MG63 (cell line): ENCODE measurements at regions not wholly inside any gene's neighbourhood (a gene's known extent, or its start where the extent isn't known, plus 50 kb on each side); places are given as distances from the start of the nearest gene placed in this dataset.

Source experiments
- DNase-seq: peaks from one replicate; pipeline ENCODE4 v3.0.0-alpha.2; 2020
- H3K27me3 ChIP-seq: fragments of 250-450 bp; sonication (Bioruptor Pico); 2 replicates; pipeline ENCODE4 v1.5.1; 2020; ENCODE audit warnings: mild to moderate bottlenecking, moderate library complexity
- H3K36me3 ChIP-seq: fragments of 250-450 bp; sonication (Bioruptor Pico); 2 replicates; pipeline ENCODE4 v1.5.1; 2020; ENCODE audit warnings: mild to moderate bottlenecking, moderate library complexity
- H3K4me3 ChIP-seq: fragments of 250-450 bp; sonication (Bioruptor Pico); 2 replicates; pipeline ENCODE4 v1.5.1; 2020; ENCODE audit warnings: mild to moderate bottlenecking, moderate library complexity
- H3K9me3 ChIP-seq: fragments of 250-450 bp; sonication (Bioruptor Pico); 2 replicates; pipeline ENCODE4 v1.5.1; 2020; ENCODE audit warnings: mild to moderate bottlenecking, moderate library complexity

- Histone ChIP-seq H3K4me3 (no peak overlapping the region), H3K27me3 (no peaks in the 10 kb centered on the region), H3K9me3 (no peaks in the 10 kb centered on the region), H3K36me3 (no peaks in the 10 kb centered on the region)
- DNase-seq, result no peak
Measured at GRCh38 chr1:193633991-193634390, 447.6 kb upstream of the B3GALT2 start.

GRCh38 chr1:193633093-193633492 lies 446.7 kb upstream of the B3GALT2 start:
- Histone ChIP-seq H3K4me3 (no peak overlapping the region), H3K36me3 (no peaks in the 10 kb centered on the region), H3K9me3 (no peaks in the 10 kb centered on the region), H3K27me3 (no peaks in the 10 kb centered on the region)
- no peak for DNase-seq

GRCh38 chr1:193631306-193631705 lies 444.9 kb upstream of the B3GALT2 start:
- no peak overlapping the region for H3K4me3 ChIP-seq
- no peaks in the 10 kb centered on the region for H3K36me3 ChIP-seq
- H3K9me3 ChIP-seq, result no peaks in the 10 kb centered on the region
- DNase-seq, result no peak
- H3K27me3 ChIP-seq, result no peaks in the 10 kb centered on the region

GRCh38 chr1:193629875-193630274 lies 443.5 kb upstream of the B3GALT2 start:
- H3K36me3 ChIP-seq, result no peaks in the 10 kb centered on the region
- DNase-seq, result no peak
- H3K9me3 ChIP-seq, result no peaks in the 10 kb centered on the region
- no peak overlapping the region for H3K4me3 ChIP-seq
- no peaks in the 10 kb centered on the region for H3K27me3 ChIP-seq

- Histone ChIP-seq H3K4me3 (no peak overlapping the region), H3K36me3 (no peaks in the 10 kb centered on the region), H3K27me3 (no peaks in the 10 kb centered on the region), H3K9me3 (no peaks in the 10 kb centered on the region)
- DNase-seq, result no peak
Measured at GRCh38 chr1:193626695-193627094, 440.3 kb upstream of the B3GALT2 start.

GRCh38 chr1:193625255-193625654 lies 438.8 kb upstream of the B3GALT2 start:
- no peaks in the 10 kb centered on the region for H3K9me3 ChIP-seq
- H3K27me3 ChIP-seq, result no peaks in the 10 kb centered on the region
- no peaks in the 10 kb centered on the region for H3K36me3 ChIP-seq
- no peak overlapping the region for H3K4me3 ChIP-seq
- DNase-seq, result no peak

- DNase-seq, result no peak
- H3K36me3 ChIP-seq, result no peaks in the 10 kb centered on the region
- no peaks in the 10 kb centered on the region for H3K9me3 ChIP-seq
- no peaks in the 10 kb centered on the region for H3K27me3 ChIP-seq
- H3K4me3 ChIP-seq, result no peak overlapping the region
Measured at GRCh38 chr1:193619911-193620310, 433.5 kb upstream of the B3GALT2 start.

GRCh38 chr1:193614817-193615216 lies 428.4 kb upstream of the B3GALT2 start:
- no peaks in the 10 kb centered on the region for H3K36me3 ChIP-seq
- no peak for DNase-seq
- no peak overlapping the region for H3K4me3 ChIP-seq

GRCh38 chr1:193614275-193614674 lies 427.9 kb upstream of the B3GALT2 start:
- Histone ChIP-seq H3K27me3 (no peaks in the 10 kb centered on the region; the same call in 1 of the 2 replicates), H3K9me3 (no peaks in the 10 kb centered on the region), H3K4me3 (no peak overlapping the region), H3K36me3 (no peaks in the 10 kb centered on the region)
- DNase-seq, result no peak

More at GRCh38 chr1:193614817-193615216, 428.4 kb upstream of the B3GALT2 start:
- H3K27me3 ChIP-seq, result no peaks in the 10 kb centered on the region; the same call in 1 of the 2 replicates
- H3K9me3 ChIP-seq, result no peaks in the 10 kb centered on the region

GRCh38 chr1:193613041-193613440 lies 426.6 kb upstream of the B3GALT2 start:
- no peak for DNase-seq
- Histone ChIP-seq H3K27me3 (no peaks in the 10 kb centered on the region; the same call in 1 of the 2 replicates), H3K36me3 (no peaks in the 10 kb centered on the region), H3K4me3 (no peak overlapping the region), H3K9me3 (no peaks in the 10 kb centered on the region)

GRCh38 chr1:193609592-193609991 lies 423.2 kb upstream of the B3GALT2 start:
- H3K9me3 ChIP-seq, result no peaks in the 10 kb centered on the region
- H3K4me3 ChIP-seq, result no peak overlapping the region
- no peaks in the 10 kb centered on the region; the same call in 1 of the 2 replicates for H3K27me3 ChIP-seq
- H3K36me3 ChIP-seq, result no peaks in the 10 kb centered on the region
- no peak for DNase-seq

GRCh38 chr1:193607787-193608186 lies 421.4 kb upstream of the B3GALT2 start:
- DNase-seq, result no peak
- no peaks in the 10 kb centered on the region for H3K36me3 ChIP-seq

GRCh38 chr1:193606035-193606434 lies 419.6 kb upstream of the B3GALT2 start:
- no peak for DNase-seq
- H3K36me3 ChIP-seq, result no peaks in the 10 kb centered on the region
- no peaks in the 10 kb centered on the region for H3K9me3 ChIP-seq
- H3K4me3 ChIP-seq, result no peak overlapping the region
- no peaks in the 10 kb centered on the region for H3K27me3 ChIP-seq

More at GRCh38 chr1:193607787-193608186, 421.4 kb upstream of the B3GALT2 start:
- Histone ChIP-seq H3K27me3 (no peaks in the 10 kb centered on the region; the same call in 1 of the 2 replicates), H3K4me3 (no peak overlapping the region), H3K9me3 (no peaks in the 10 kb centered on the region)

- Histone ChIP-seq H3K9me3 (no peaks in the 10 kb centered on the region), H3K4me3 (no peak overlapping the region), H3K27me3 (no peaks in the 10 kb centered on the region), H3K36me3 (no peaks in the 10 kb centered on the region)
- DNase-seq, result no peak
Measured at GRCh38 chr1:193602705-193603104, 416.3 kb upstream of the B3GALT2 start.

- no peak for DNase-seq
- no peaks in the 10 kb centered on the region for H3K9me3 ChIP-seq
Measured at GRCh38 chr1:193593147-193593885, 406.9 kb upstream of the B3GALT2 start.

GRCh38 chr1:193592317-193592716 lies 405.9 kb upstream of the B3GALT2 start:
- Histone ChIP-seq H3K36me3 (no peaks in the 10 kb centered on the region), H3K9me3 (no peaks in the 10 kb centered on the region), H3K27me3 (no peaks in the 10 kb centered on the region), H3K4me3 (no peak overlapping the region)
- no peak for DNase-seq

More at GRCh38 chr1:193593147-193593885, 406.9 kb upstream of the B3GALT2 start:
- Histone ChIP-seq H3K27me3 (no peaks in the 10 kb centered on the region), H3K36me3 (no peaks in the 10 kb centered on the region), H3K4me3 (no peak overlapping the region)

- H3K27me3 ChIP-seq, result no peaks in the 10 kb centered on the region
- no peak overlapping the region for H3K4me3 ChIP-seq
- H3K9me3 ChIP-seq, result no peaks in the 10 kb centered on the region
- peak; percentile 6 for DNase-seq
- no peaks in the 10 kb centered on the region for H3K36me3 ChIP-seq
Measured at GRCh38 chr1:193590102-193590501, 403.7 kb upstream of the B3GALT2 start.

- Histone ChIP-seq H3K27me3 (no peaks in the 10 kb centered on the region), H3K36me3 (no peaks in the 10 kb centered on the region), H3K9me3 (no peaks in the 10 kb centered on the region), H3K4me3 (no peak overlapping the region)
- peak; percentile 39 for DNase-seq
Measured at GRCh38 chr1:193589597-193590040, 403.2 kb upstream of the B3GALT2 start.
